MM.1S (cell line): ENCODE measurements at regions not wholly inside any gene's neighbourhood (a gene's known extent, or its start where the extent isn't known, plus 50 kb on each side); places are given as distances from the start of the nearest gene placed in this dataset.

Experiments used
- DNase-seq: peaks from one replicate; pipeline ENCODE4 v3.0.0-alpha.2; 2015
- H2AFZ ChIP-seq: fragments of 300-600 bp; sonication (generic); 2 replicates; pipeline ENCODE4 v1.6.0; 2016; ENCODE audit warnings: antibody characterized with exemption, low read length
- H3F3A ChIP-seq: fragments of 300-600 bp; sonication (generic); 2 replicates; pipeline ENCODE4 v1.6.1; 2016; ENCODE audit warnings: mild to moderate bottlenecking, antibody characterized with exemption, low read length, moderate library complexity, mixed read lengths; ENCODE audit not compliant: insufficient read depth
- H3K27ac ChIP-seq: fragments of 300-600 bp; sonication (generic); 2 replicates; pipeline ENCODE4 v1.5.1; 2016; ENCODE audit warnings: mild to moderate bottlenecking, low read length
- H3K27me3 ChIP-seq: fragments of 300-600 bp; sonication (generic); replicated peaks from 2 replicates; pipeline ENCODE4 v1.6.0; 2016; ENCODE audit warnings: low read length; ENCODE audit not compliant: insufficient read depth
- H3K36me3 ChIP-seq: fragments of 300-600 bp; sonication (generic); replicated peaks from 2 replicates; pipeline ENCODE4 v1.6.1; 2016; ENCODE audit warnings: mild to moderate bottlenecking, low read length, mixed read lengths; ENCODE audit not compliant: insufficient read depth
- H3K4me1 ChIP-seq: fragments of 300-600 bp; sonication (generic); 2 replicates; pipeline ENCODE4 v1.6.1; 2016; ENCODE audit warnings: low read length, mixed read lengths
- H3K4me2 ChIP-seq: fragments of 300-600 bp; sonication (generic); 2 replicates; pipeline ENCODE4 v1.6.0; 2016; ENCODE audit warnings: low read depth, low read length
- H3K4me3 ChIP-seq: fragments of 300-600 bp; sonication (generic); 2 replicates; pipeline ENCODE4 v1.5.1; 2016; ENCODE audit warnings: low read length, mixed read lengths
- H3K79me2 ChIP-seq: fragments of 300-600 bp; sonication (generic); 2 replicates; pipeline ENCODE4 v1.6.1; 2016; ENCODE audit warnings: mixed run types, low read length, mixed read lengths
- H3K9ac ChIP-seq: fragments of 300-600 bp; sonication (generic); 2 replicates; pipeline ENCODE4 v1.6.1; 2016; ENCODE audit warnings: low read length, mixed read lengths
- H3K9me2 ChIP-seq: fragments of 300-600 bp; sonication (generic); replicated peaks from 2 replicates; pipeline ENCODE4 v1.6.1; 2016; ENCODE audit warnings: mild to moderate bottlenecking, low read length, mixed read lengths; ENCODE audit not compliant: insufficient read depth
- H3K9me3 ChIP-seq: fragments of 300-600 bp; sonication (generic); replicated peaks from 2 replicates; pipeline ENCODE4 v1.6.1; 2016; ENCODE audit warnings: mild to moderate bottlenecking, low read length, mixed read lengths; ENCODE audit not compliant: insufficient read depth
- H4K20me1 ChIP-seq: fragments of 300-600 bp; sonication (generic); 2 replicates; pipeline ENCODE4 v1.6.1; 2016; ENCODE audit warnings: mild to moderate bottlenecking, low read length, moderate library complexity, mixed read lengths; ENCODE audit not compliant: insufficient read depth
- CTCF ChIP-seq: fragments of 300-600 bp; sonication (generic); IDR thresholded peaks from 2 replicates; pipeline ENCODE4 v1.5.1; 2016; ENCODE audit warnings: antibody characterized with exemption, low read length, mixed read lengths
- EZH2 ChIP-seq: fragments of 300-600 bp; sonication (generic); optimal IDR thresholded peaks from 2 replicates; pipeline ENCODE3; 2017; ENCODE audit warnings: low read depth, mild to moderate bottlenecking, antibody characterized with exemption, low read length, mixed read lengths
- EZH2phosphoT487 ChIP-seq: fragments of 300-600 bp; sonication (generic); IDR thresholded peaks from 2 replicates; pipeline ENCODE4 v1.6.1; 2018; ENCODE audit warnings: antibody characterized with exemption, low read length

GRCh38 chr1:82598812-82599211, 798.1 kb downstream of the ADGRL2 start:
- no peaks in the 10 kb centered on the region for H3K79me2 ChIP-seq
- H3K27ac ChIP-seq, result peak overlapping the region; percentile 0; the same call in 1 of the 2 replicates
- no peaks in the 10 kb centered on the region for H3K9me2 ChIP-seq
- H3F3A ChIP-seq, result 0 out of 2 replicates have a peak, but pooled peaks cover 4% of the 10 kb centered on the region
- TF ChIP-seq CTCF, result no peak
- TF ChIP-seq EZH2phosphoT487, result no peak
- no peak for TF ChIP-seq EZH2
- H3K4me1 ChIP-seq, result peaks cover 27% of the 10 kb centered on the region
- no peaks in the 10 kb centered on the region for H3K36me3 ChIP-seq
- peak overlapping the region; percentile 50 for H3K4me2 ChIP-seq
- no peak overlapping the region for H3K9ac ChIP-seq
- peak; percentile 21 for DNase-seq
- no peak overlapping the region for H2AFZ ChIP-seq
- no peaks in the 10 kb centered on the region for H4K20me1 ChIP-seq
- H3K27me3 ChIP-seq, result no peaks in the 10 kb centered on the region
- no peak overlapping the region; the same call in 1 of the 2 replicates for H3K4me3 ChIP-seq
- H3K9me3 ChIP-seq, result no peaks in the 10 kb centered on the region

GRCh38 chr1:82598337-82598736, 797.6 kb downstream of the ADGRL2 start:
- no peaks in the 10 kb centered on the region for H3K79me2 ChIP-seq
- no peak for TF ChIP-seq EZH2
- TF ChIP-seq CTCF, result no peak
- TF ChIP-seq EZH2phosphoT487, result no peak
- DNase-seq, result no peak
- H3K27ac ChIP-seq, result peak overlapping the region; percentile 0; the same call in 1 of the 2 replicates
- peak overlapping the region; percentile 50 for H3K4me2 ChIP-seq
- 0 out of 2 replicates have a peak, but pooled peaks cover 4% of the 10 kb centered on the region for H3F3A ChIP-seq
- H3K36me3 ChIP-seq, result no peaks in the 10 kb centered on the region
- no peaks in the 10 kb centered on the region for H4K20me1 ChIP-seq
- no peaks in the 10 kb centered on the region for H3K27me3 ChIP-seq
- no peaks in the 10 kb centered on the region for H3K9me3 ChIP-seq
- no peaks in the 10 kb centered on the region for H3K9me2 ChIP-seq
- no peak overlapping the region for H2AFZ ChIP-seq
- H3K4me3 ChIP-seq, result no peak overlapping the region; the same call in 1 of the 2 replicates
- no peak overlapping the region for H3K9ac ChIP-seq
- peaks cover 27% of the 10 kb centered on the region for H3K4me1 ChIP-seq

DNA sequence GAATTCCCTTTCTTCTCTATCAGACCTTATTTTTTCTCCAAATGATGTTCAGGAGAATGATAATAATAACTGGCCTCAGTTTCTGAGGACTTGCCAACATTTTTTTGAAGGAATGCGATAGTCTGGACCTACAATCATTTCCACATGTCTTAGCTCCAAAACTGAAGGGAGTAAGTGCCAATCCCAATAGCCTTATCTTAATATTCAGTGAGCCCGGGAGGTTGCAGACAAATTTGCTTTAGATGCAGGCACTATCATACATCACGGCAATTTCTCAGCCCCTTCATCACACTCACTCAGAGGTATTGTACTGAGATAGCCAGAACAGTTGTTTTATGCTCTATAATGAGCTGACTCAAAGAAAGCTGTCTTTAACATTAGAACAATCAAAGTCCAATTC, 796.9 kb downstream of the ADGRL2 start:
- no peaks in the 10 kb centered on the region for H4K20me1 ChIP-seq
- no peaks in the 10 kb centered on the region for H3K27me3 ChIP-seq
- H3K4me2 ChIP-seq, result no peak overlapping the region
- 0 out of 2 replicates have a peak, but pooled peaks cover 4% of the 10 kb centered on the region for H3F3A ChIP-seq
- no peaks in the 10 kb centered on the region for H3K36me3 ChIP-seq
- H3K9ac ChIP-seq, result no peak overlapping the region
- no peak overlapping the region for H3K27ac ChIP-seq
- no peak for TF ChIP-seq CTCF
- no peak for TF ChIP-seq EZH2phosphoT487
- TF ChIP-seq EZH2, result no peak
- no peaks in the 10 kb centered on the region for H3K9me2 ChIP-seq
- no peaks in the 10 kb centered on the region for H3K79me2 ChIP-seq
- no peak for DNase-seq
- H3K4me3 ChIP-seq, result no peak overlapping the region
- H3K4me1 ChIP-seq, result peaks cover 27% of the 10 kb centered on the region
- no peak overlapping the region for H2AFZ ChIP-seq
- no peaks in the 10 kb centered on the region for H3K9me3 ChIP-seq
